AG09319 (cell line): ENCODE measurements at regions not wholly inside any gene's neighbourhood (a gene's known extent, or its start where the extent isn't known, plus 50 kb on each side); places are given as distances from the start of the nearest gene placed in this dataset.

ENCODE experiments used
- DNase-seq: peaks from one replicate; pipeline ENCODE4 v3.0.0-alpha.2; 2010; ENCODE audit warnings: low read depth; ENCODE audit errors: extremely low read depth
- TF ChIP-seq, protein P1 (sequence below): IDR thresholded peaks from 2 replicates; pipeline ENCODE4 v1.5.1; 2011; ENCODE audit warnings: low read depth, mild to moderate bottlenecking, inconsistent platforms, low read length, moderate library complexity

DNA sequence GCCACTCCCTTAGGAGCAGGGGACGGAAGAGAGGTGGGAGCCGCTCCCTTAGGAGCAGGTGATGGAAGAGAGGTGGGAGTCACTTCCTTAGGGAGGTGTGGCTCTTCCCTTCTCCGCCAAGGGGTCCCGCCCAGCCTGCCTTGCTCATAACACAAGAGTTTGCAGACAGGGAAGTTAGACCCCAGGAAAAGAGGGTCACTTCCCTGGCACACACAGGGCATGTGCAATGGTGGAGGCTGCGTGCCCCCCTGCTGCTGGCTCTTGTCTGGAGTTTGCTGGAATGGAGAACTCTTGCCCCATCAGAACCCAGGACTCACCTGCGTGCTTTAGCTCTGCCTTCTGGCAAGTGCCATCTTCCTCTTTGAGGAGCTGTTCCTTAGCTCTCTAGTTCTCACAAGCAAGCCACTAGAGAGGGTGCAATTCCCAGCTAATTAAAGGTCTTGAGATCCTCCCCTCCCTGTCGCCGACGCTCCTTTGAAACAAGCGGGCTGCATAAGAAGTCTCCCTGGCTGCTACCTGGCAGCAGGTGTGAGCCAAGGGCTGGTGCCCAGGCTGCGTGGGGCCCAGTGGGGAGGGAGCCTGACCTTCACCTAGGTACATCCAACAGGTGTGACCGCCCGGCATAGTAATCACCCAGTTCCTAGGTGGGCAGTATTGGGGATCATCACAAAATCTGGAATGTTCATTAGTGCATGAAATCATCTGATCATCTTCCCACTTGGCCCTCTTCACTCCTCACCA lies 281.6 kb downstream of the ZNF536 start:
- TF ChIP-seq, protein P1, sequence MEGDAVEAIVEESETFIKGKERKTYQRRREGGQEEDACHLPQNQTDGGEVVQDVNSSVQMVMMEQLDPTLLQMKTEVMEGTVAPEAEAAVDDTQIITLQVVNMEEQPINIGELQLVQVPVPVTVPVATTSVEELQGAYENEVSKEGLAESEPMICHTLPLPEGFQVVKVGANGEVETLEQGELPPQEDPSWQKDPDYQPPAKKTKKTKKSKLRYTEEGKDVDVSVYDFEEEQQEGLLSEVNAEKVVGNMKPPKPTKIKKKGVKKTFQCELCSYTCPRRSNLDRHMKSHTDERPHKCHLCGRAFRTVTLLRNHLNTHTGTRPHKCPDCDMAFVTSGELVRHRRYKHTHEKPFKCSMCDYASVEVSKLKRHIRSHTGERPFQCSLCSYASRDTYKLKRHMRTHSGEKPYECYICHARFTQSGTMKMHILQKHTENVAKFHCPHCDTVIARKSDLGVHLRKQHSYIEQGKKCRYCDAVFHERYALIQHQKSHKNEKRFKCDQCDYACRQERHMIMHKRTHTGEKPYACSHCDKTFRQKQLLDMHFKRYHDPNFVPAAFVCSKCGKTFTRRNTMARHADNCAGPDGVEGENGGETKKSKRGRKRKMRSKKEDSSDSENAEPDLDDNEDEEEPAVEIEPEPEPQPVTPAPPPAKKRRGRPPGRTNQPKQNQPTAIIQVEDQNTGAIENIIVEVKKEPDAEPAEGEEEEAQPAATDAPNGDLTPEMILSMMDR: no peak
- no peak for DNase-seq

- no peak for DNase-seq
- TF ChIP-seq, protein P1: no peak
These were observed 280.6 kb downstream of the ZNF536 start for GRCh38 chr19:30652751-30653150.

DNA sequence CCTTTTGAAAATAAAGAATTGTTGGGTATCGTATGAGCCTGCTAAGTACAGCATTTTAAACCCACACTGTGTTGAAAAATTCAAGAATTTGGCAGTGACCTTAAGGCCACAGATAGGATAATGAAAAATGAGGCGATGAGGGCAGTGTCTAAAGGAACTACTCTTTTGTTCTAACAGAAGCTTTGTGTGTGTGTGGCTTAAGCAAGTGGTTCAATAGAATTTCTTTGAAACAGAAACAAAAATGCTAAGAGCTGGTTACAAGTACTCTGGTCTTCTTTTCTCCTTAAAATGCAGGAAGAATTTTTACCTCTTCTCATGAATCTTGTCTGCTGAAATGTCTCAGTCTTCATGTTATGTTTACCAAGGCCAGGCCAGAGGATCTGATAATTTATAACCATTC lies 279.5 kb downstream of the ZNF536 start:
- no peak for DNase-seq
- TF ChIP-seq, protein P1: no peak

GRCh38 chr19:30651066-30651465 lies 278.9 kb downstream of the ZNF536 start:
- no peak for DNase-seq
- TF ChIP-seq, protein P1: no peak

DNA sequence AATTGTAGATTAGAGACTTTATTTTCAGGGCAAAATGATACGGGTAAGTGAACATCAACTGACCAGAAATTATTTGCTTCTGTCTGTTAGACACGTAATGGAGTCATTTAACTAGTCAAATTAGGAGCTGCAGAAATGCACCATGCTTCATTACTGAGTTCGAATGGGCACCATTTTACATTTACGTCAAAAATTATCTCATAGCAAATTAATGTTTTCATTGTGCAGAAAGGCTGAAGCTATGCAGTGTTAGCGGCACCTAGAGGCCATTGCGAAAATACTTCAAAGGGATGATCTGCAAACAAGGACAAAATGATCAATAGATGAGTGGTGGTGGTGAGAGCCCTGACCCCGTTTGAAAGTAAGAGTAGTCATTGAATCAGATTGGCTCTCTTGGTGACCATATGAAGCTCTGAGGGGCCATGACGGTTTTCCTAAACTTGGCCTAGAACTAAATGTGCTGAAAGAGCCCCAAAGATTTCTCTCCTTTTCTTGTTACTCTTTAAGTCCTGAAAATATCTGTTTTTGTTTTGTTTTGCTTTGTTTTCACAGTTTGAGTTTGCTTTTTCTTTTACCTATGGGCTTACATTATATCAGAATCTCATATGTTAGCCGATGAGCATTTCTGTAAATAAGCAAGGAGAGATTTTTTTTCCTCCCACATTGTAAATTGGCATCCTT lies 277.9 kb downstream of the ZNF536 start:
- TF ChIP-seq, protein P1: peak; percentile 85
- peak; percentile 22 for DNase-seq

GRCh38 chr19:30648866-30649862 lies 277.0 kb downstream of the ZNF536 start:
- TF ChIP-seq, protein P1: no peak
- DNase-seq: no peak
